ENCODE measurements at regions not wholly inside any gene's neighbourhood (a gene's known extent, or its start where the extent isn't known, plus 50 kb on each side); places are given as distances from the start of the nearest gene placed in this dataset.
A peak's percentile ranks its signal among the peaks of the same experiment; 100 is the strongest.

DNA sequence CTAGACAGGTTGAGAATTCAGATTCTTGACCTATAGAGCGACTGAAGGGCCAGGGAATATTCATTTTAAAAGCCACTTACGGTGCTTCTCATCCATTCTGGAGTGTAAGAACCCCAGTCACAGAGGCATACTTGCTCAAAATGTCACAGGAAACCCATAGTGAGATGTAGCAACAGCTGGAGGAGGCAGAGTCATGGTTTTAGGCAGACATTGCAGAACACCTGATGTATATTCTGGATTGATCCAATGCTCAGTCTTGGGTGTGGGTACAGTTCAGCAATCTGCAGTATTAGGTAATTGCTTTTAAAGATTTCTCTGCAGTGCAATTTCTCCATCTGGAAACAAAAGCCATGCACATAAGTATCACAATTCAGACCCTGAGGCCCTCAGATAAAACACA lies 137.4 kb upstream of the SLC22A23 start:
- no peak for ATAC-seq
- Histone ChIP-seq H3K4me3 (no peak overlapping the region), H3K27ac (peak overlapping the region in 1 of 2 experiments; percentile 75; a peak in 4 of 6 replicates), H3K4me1 (peaks cover 19% of the 10 kb centered on the region), H3K4me2 (no peak overlapping the region), H3K9me3 (no peaks in the 10 kb centered on the region)
- 100% methylated on average over 2 of the region's 2 CpGs for WGBS (ENCODE audit: missing lambda C conversion rate)
- ChIA-PET CTCF (interaction anchor here (1.3 kb wide), 1 partner anchor 138 kb away, joined by 3 read pairs; no protein-coding TSS in a partner anchor), POLR2A (no interaction called here)
- FAIRE-seq, result no peak
- TF ChIP-seq ZC3H11A (IDR thresholded peaks at IDR 0.05) (no peak), POLR2A (IDR thresholded peaks at IDR 0.05; ENCODE audit: low read length) (no peak), FOXS1 (CRISPR knock-in tag; IDR thresholded peaks at IDR 0.05) (no peak), TFCP2L1 (CRISPR knock-in tag; IDR thresholded peaks at IDR 0.05) (no peak), EP300 (IDR thresholded peaks at IDR 0.05) (no peak), GATA3 (IDR thresholded peaks at IDR 0.05; ENCODE audit: borderline replicate concordance) (no peak), MYC (IDR thresholded peaks at IDR 0.05; ENCODE audit: borderline replicate concordance, low read length) (no peak), FOSL2 (IDR thresholded peaks at IDR 0.05) (no peak), FOSL2 (CRISPR knock-in tag; IDR thresholded peaks at IDR 0.05) (no peak), RFX5 (IDR thresholded peaks at IDR 0.05) (no peak), SMC3 (IDR thresholded peaks at IDR 0.05) (no peak), TP53 (CRISPR knock-in tag; IDR thresholded peaks at IDR 0.05) (no peak), FOSB (CRISPR knock-in tag; IDR thresholded peaks at IDR 0.05) (no peak), SREBF2 (IDR thresholded peaks at IDR 0.05) (no peak), NR3C1 (IDR thresholded peaks at IDR 0.05) (no peak)
- TF ChIP-seq, protein P1, sequence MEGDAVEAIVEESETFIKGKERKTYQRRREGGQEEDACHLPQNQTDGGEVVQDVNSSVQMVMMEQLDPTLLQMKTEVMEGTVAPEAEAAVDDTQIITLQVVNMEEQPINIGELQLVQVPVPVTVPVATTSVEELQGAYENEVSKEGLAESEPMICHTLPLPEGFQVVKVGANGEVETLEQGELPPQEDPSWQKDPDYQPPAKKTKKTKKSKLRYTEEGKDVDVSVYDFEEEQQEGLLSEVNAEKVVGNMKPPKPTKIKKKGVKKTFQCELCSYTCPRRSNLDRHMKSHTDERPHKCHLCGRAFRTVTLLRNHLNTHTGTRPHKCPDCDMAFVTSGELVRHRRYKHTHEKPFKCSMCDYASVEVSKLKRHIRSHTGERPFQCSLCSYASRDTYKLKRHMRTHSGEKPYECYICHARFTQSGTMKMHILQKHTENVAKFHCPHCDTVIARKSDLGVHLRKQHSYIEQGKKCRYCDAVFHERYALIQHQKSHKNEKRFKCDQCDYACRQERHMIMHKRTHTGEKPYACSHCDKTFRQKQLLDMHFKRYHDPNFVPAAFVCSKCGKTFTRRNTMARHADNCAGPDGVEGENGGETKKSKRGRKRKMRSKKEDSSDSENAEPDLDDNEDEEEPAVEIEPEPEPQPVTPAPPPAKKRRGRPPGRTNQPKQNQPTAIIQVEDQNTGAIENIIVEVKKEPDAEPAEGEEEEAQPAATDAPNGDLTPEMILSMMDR (IDR thresholded peaks at IDR 0.05), result no peak
- TF ChIP-seq, protein P2, sequence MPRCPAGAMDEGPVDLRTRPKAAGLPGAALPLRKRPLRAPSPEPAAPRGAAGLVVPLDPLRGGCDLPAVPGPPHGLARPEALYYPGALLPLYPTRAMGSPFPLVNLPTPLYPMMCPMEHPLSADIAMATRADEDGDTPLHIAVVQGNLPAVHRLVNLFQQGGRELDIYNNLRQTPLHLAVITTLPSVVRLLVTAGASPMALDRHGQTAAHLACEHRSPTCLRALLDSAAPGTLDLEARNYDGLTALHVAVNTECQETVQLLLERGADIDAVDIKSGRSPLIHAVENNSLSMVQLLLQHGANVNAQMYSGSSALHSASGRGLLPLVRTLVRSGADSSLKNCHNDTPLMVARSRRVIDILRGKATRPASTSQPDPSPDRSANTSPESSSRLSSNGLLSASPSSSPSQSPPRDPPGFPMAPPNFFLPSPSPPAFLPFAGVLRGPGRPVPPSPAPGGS (IDR thresholded peaks at IDR 0.05), result no peak
- TF ChIP-seq, protein P3, sequence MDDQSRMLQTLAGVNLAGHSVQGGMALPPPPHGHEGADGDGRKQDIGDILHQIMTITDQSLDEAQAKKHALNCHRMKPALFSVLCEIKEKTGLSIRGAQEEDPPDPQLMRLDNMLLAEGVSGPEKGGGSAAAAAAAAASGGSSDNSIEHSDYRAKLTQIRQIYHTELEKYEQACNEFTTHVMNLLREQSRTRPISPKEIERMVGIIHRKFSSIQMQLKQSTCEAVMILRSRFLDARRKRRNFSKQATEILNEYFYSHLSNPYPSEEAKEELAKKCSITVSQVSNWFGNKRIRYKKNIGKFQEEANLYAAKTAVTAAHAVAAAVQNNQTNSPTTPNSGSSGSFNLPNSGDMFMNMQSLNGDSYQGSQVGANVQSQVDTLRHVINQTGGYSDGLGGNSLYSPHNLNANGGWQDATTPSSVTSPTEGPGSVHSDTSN (IDR thresholded peaks at IDR 0.05), result no peak
- TF ChIP-seq, protein P4, sequence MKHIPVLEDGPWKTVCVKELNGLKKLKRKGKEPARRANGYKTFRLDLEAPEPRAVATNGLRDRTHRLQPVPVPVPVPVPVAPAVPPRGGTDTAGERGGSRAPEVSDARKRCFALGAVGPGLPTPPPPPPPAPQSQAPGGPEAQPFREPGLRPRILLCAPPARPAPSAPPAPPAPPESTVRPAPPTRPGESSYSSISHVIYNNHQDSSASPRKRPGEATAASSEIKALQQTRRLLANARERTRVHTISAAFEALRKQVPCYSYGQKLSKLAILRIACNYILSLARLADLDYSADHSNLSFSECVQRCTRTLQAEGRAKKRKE (CRISPR knock-in tag; IDR thresholded peaks at IDR 0.05; ENCODE audit: low read depth), result no peak
- TF ChIP-seq, protein P5, sequence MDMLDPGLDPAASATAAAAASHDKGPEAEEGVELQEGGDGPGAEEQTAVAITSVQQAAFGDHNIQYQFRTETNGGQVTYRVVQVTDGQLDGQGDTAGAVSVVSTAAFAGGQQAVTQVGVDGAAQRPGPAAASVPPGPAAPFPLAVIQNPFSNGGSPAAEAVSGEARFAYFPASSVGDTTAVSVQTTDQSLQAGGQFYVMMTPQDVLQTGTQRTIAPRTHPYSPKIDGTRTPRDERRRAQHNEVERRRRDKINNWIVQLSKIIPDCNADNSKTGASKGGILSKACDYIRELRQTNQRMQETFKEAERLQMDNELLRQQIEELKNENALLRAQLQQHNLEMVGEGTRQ (IDR thresholded peaks at IDR 0.05), result no peak
- no peak for DNase-seq (ENCODE audit: low read depth in 1 of 2, low spot score in 1 of 2)

DNA sequence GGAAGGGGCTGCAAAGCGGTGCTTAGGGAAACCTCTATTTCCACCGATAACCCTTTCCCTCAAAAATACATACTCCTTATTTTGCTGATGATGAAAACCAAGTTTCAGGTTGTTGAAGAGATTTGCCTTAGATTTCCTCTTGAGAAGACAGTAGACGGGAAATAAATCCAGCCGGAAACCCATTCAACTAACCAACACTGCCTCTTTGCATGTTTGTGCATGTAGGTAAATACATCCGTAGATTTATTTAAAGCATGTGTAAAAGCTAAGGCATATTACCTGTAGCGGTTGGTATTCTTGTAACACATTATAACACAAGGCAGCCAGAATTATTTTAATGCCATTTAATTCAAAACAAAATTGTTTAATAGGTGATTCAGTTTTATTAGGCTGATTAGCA lies 136.3 kb upstream of the SLC22A23 start:
- no peak for TF ChIP-seq RAD21 (conservative IDR thresholded peaks at IDR 0.05 in 1 of 2, IDR thresholded peaks at IDR 0.05 in 1 of 2)
- TF ChIP-seq, protein P5 (IDR thresholded peaks at IDR 0.05), result no peak
- no peak for TF ChIP-seq FOSB (CRISPR knock-in tag; IDR thresholded peaks at IDR 0.05)
- H3K27ac ChIP-seq, result peak overlapping the region; percentile 85 to 91
- CTCF ChIA-PET, result no interaction called here
- H3K4me2 ChIP-seq, result peak overlapping the region; percentile 62
- H3K9me3 ChIP-seq, result no peaks in the 10 kb centered on the region
- POLR2A ChIA-PET, result no interaction called here
- DNase-seq (ENCODE audit: low read depth in 1 of 2, low spot score in 1 of 2), result no peak
- no peak overlapping the region for H3K4me3 ChIP-seq
- ATAC-seq, result no peak
- no peak for FAIRE-seq
- H3K4me1 ChIP-seq, result peaks cover 19% of the 10 kb centered on the region
- 98% methylated on average over 6 of the region's 6 CpGs for WGBS (ENCODE audit: missing lambda C conversion rate)
